GM12874 (cell line): ENCODE measurements at regions not wholly inside any gene's neighbourhood (a gene's known extent, or its start where the extent isn't known, plus 50 kb on each side); places are given as distances from the start of the nearest gene placed in this dataset.

Source experiments
- TF ChIP-seq, protein P1 (sequence below): IDR thresholded peaks from 2 replicates; pipeline ENCODE4 v1.5.1; 2011; ENCODE audit warnings: low read depth, mild to moderate bottlenecking, control low read depth, low read length, moderate library complexity; ENCODE audit not compliant: insufficient read depth

DNA sequence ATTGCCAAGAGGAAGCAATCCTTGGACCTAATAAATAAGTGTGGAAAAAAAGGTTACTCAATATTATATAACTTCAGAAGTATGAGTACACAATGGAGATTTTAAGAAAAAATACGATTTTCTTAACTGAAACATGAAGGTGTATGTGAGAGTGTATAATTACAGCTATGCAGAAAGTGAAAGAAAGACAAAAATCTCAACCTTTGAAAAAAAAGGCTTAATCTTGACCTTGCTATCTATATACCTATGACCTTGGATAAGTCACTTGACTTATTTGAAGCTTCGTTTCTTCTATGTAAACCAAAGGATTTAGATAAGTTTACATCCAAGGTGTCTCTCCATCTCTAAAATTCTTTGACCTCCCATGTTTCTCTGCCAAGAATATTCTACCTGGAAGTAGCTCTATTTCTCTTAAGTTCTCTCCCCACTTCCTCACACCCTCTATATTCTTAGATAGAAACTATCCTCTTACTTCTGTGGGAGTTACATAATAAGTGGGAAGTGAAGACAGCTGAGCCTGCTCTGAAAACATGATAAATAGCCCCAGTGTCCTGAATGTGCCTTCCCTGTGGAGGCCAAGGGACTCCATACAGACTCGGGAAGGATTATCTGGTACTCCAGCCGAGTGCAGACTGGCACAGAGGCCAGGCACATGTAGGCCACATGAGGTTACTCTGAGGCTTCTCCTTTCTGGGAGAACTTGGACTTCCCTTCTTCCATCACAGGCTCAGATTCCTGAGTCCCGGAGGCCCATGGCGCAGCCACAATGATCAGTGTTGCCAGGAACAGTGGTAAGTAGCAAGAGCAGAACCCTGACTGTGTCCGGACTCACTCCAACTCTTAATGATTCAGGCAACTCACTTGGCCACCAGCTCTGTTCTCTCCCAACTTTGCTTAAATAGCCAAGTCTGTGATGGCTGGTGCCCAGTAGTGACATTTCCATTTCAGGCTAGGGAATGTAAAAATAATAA is 166.8 kb upstream of the COL8A1 start:
- TF ChIP-seq, protein P1, sequence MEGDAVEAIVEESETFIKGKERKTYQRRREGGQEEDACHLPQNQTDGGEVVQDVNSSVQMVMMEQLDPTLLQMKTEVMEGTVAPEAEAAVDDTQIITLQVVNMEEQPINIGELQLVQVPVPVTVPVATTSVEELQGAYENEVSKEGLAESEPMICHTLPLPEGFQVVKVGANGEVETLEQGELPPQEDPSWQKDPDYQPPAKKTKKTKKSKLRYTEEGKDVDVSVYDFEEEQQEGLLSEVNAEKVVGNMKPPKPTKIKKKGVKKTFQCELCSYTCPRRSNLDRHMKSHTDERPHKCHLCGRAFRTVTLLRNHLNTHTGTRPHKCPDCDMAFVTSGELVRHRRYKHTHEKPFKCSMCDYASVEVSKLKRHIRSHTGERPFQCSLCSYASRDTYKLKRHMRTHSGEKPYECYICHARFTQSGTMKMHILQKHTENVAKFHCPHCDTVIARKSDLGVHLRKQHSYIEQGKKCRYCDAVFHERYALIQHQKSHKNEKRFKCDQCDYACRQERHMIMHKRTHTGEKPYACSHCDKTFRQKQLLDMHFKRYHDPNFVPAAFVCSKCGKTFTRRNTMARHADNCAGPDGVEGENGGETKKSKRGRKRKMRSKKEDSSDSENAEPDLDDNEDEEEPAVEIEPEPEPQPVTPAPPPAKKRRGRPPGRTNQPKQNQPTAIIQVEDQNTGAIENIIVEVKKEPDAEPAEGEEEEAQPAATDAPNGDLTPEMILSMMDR = no peak

DNA sequence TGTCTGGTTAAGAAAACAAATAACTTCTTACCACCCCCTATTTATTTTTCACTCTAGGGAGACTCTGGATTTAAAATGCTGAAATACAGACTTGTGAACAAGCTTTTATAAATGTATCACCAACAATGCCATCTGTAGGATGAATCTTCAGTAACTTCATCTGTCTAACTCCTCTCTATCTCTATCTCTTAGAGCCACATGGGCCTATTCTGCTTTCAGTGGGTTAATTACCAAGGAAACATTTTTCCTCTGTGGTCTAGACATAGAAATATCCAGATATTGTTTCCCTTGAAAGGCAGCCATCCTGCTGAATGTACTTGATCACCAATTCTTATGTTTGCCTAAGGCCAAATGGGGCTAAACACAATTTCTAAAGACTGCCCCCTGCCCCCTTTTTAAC is 167.6 kb upstream of the COL8A1 start:
- TF ChIP-seq, protein P1 = no peak

DNA sequence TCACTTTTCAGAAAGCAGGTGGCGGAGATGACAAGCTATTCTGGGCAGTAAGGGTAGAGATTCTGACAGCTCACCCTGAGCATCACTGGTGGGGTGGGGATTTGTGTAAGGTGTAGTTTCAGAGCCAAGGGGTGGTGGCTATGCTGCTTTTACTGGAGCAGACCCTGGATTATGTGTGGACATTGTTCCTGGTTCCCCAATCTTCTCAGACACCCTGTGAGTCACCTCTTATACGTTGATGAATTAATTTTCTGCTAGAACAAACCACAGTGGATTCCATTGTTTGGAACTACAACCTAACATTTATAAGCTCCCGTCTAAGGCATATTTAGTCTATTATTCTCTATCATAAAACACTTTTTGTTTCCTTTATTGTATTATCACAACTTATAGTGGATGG is 169.5 kb upstream of the COL8A1 start:
- TF ChIP-seq, protein P1 = no peak

DNA sequence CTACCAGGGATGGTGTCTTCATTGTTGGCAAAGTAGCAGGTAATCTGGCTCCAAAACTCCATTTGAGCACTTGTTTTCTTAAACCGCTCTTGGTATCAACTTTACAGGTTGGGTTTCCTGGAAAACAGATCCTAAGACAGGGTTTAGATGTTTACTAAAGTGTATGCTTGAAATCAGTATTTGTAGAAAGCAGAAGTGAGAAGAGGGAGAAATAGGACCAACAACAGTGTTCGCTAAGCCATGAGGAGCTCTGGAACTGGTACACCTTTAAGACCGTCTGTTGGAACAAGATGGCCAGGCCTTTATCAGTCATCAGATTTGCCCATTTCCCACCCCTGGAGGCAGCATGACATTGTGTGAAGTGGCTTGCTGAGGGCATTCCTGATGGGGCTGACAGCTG is 171.0 kb upstream of the COL8A1 start:
- TF ChIP-seq, protein P1 = no peak

DNA sequence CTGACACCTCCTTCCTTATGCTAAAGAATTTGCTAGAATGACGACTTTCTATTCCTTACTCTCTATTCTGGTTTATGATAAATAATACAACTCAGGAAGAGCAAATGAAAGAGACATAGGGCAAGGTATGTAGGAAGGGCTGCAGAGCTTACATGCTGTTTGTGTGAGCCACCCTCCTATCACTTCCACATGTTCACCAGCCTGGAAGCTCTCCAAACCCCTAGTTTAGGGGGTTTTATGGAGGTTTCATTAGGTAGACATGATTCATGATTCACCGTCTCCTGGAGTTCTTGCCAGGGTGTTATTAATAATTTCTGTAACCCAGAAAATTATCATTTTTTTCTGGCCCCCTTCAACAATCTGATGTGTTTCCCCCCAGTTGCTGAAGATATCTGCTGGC is 172.1 kb upstream of the COL8A1 start:
- TF ChIP-seq, protein P1 = no peak

DNA sequence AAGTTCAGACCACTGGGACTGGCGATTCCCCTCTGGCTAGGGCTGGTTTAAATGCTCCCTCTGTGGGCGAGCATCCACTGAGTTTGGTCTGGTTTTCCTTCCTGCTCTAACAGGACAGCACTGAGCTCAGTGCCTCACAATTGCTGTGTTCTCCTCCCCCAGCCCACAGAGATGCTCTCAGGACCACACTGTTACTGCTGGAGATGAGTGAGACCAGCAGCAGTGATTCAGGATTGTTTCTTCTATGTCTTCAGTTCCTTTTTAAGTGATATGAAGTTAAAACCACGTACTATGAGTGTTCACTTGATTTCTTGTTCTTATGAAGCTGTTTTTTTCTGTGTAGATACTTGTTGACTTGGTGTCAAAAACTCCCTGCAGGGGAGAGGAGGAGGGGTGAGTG is 180.4 kb upstream of the COL8A1 start:
- TF ChIP-seq, protein P1 = no peak

DNA sequence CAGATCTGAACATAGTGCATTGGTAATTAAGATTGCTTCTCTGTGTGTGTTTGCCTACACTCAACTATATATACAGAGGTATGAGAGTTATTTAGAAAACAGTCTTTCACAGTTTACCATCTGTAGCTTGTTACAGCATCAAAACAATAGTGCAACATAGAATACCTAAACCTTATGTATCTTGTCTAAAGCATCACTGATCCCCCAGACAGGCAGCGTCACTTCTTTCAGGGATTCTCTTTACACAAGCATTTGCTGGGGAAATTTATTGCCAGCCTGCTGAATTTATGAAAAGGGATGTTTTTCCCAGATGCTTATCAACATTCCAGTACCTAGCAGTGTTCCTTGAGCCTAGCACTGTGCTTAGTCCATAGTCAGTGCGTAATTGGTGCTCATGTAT is 195.8 kb upstream of the COL8A1 start:
- TF ChIP-seq, protein P1 = no peak
